NCI-H128 (cell line): ENCODE measurements at regions not wholly inside any gene's neighbourhood (a gene's known extent, or its start where the extent isn't known, plus 50 kb on each side); places are given as distances from the start of the nearest gene placed in this dataset.

ENCODE experiments used
- DNase-seq: peaks from one replicate; lab custom pipeline; 2025; ENCODE audit not compliant: unreplicated experiment; lab: John Stamatoyannopoulos, UW

DNA sequence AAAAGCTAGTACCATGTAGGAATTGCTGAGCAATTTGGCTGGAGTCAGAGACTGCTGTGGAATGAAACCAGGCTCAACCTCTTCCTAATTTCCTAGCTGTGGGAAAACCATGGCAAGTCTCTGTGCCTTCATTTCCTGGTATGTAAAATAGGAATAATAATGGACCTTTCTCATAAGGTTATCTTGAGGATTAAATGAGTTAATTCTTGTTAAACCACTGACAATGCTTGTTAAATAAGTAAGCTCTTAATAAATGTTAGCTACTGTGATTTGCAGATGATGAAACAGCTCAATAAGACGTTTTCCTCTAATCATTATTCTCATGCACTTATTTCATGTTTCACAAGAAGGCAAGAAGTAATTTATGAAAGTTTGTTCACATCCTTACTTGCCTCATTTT is 346.7 kb downstream of the RND3 start:
- DNase-seq, result no peak

DNA sequence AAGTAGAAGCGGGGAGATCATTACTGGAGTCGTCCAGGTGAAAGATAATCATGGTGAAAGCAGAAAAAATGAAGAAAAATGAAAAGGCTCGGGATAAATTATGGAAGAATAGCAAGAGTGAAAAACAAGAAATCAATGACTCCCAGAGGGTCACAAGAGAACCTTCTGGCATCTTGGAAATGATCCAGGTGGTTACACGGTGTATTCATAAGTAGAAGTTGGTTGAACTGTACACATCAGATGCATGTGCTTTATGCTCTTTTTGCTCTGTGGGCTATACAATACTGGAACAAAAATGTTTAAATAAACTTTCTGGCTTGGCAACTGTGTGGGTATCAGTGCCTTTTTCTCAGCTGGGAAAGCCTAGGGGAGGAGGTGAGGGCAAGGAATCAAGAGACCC is 348.9 kb downstream of the RND3 start:
- DNase-seq, result no peak

DNA sequence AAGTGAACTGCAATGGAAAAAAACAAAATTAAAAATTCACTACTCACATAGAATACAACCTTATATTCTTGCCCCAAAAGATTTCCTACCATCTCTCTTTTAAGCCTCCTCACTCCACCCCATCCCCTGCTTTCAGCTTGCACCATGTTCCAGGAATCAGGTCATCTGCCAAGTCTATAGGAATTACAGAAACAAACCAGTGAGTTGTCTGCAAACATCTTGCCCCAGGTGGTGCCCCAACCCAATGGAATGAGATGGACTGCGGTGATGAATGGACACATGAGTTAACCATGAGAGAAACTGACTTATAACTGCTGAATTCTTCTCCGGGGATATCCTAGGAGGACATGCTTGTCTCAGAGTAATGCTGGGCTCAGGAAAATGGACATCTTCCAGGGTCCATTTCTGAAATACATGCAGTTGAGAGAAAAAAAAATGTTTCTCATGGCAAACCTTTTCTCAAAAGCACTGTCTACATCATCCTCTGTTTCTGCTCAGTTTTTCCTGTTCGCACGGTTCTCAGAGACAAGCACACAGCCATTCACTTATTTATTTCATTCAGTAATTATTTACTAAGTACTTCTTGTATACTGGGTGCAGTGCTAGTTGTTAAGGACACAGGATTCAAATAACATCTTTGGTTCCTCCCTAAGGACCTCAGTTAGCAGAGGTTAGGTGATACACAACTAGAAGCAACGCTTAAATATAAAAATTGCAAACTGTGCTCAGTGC is 350.0 kb downstream of the RND3 start:
- no peak for DNase-seq

DNA sequence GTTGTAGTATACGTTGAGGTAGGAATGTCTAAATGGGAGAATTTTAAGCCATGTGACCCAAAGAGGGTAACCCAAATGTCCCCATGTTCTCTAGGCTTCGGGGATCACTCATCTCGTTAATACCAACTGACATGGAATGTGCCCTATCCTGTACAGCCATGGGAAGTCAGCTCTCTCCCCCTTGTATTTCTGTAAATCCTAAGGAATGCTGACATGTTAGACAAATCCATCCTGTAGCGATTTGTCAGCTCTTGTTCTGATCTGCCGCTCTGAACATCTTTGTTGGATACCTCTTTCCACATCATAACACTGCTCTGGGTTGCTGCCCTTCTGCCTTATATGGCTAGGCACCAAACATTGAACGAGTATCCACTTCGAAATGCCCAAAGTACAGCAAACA is 350.6 kb downstream of the RND3 start:
- DNase-seq, result no peak

DNA sequence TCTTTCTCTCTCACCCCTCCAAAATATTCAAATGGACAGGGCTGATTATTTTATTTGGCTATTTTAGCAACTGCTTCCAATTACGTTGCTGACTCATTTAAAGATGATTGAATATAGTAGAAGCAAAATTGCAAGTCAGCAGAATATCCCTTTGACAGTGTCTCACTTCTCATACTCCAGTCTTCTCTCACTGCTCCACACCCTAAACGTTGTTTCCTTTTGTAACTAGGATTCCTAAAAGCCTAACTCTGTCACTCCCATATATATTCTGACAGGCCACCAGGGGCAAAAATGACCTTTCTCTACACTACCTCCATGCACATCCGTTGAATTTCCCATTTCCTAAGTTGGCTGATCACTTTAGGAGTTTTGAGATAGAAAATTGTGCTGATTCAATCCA is 351.1 kb downstream of the RND3 start:
- no peak for DNase-seq

DNA sequence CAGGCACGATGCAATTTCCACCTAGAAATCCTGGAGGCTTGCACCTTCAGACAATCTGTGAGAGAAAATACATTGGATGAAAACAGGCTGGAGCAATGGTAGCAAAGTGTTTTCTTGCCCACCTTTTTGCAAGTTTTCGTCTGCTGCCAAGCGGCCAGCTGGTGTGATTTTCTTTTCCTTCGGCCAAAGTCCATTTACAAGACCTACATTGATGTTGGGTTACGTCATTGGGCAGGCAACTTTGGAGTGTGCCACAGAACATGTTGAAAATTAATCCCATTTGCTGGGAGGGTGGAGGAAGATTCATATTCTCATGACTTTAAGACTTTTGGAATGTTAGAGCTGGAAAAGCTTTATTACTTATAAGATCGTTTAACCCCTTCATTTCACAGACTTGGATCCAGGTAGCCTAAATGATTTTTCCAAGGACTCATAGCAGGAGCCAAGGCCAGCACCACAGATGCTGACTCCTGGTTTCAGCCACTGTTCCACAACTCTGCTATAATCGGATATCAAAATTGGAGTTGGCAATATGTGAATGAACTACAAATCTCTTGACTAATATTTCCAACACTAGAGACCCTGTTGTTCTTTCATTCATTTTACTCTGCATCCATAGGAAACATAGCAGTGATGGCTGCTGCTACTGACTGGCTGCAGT is 352.1 kb downstream of the RND3 start:
- DNase-seq, result no peak

DNA sequence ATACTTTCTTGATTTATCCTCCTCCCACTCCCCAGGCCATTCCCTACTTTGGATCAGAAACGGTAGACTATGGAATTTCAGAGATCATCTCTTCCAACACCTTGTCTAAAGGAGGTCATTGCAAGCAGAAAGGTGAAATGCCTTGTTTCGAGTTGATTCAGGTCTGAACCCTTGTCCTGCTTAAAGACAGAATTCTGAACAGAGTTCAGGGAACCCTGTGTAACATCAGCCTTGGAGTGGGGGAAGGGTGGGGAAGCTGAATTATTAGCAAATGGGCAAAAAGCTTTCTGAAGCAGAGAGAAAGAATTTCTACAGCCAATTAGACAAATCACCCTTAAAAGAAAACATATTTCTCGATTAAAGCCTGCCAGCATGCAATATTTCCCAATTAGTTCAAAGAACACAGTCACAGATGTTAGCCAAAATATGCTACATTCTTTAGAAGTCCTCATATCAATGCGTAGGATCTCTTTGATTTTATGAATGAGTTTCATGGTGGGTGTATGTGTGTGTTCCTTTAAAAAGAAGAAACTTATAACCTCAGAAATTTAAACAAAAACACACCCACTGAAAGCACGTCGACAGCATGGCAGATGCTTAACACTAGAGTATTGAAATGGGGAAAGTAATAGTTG is 353.1 kb downstream of the RND3 start:
- no peak for DNase-seq

DNA sequence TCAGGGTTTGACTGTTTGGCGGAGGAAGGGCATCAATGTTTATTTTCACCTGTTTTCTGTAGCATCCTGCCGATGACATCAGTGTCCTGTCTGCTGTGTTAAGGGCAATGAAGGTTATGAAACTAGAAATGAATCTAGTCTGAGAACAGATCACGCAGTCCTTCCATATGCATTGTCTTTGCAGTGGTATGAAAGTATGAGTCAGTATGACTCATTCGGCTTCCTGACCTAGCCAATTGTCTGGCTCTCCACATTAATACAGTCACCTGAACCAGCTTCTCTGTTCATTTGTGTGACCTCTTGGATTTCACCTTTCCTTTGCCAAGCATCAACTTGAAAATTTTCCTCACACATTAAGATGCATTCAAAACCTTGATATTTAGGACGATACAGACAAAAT is 353.8 kb downstream of the RND3 start:
- DNase-seq, result no peak

DNA sequence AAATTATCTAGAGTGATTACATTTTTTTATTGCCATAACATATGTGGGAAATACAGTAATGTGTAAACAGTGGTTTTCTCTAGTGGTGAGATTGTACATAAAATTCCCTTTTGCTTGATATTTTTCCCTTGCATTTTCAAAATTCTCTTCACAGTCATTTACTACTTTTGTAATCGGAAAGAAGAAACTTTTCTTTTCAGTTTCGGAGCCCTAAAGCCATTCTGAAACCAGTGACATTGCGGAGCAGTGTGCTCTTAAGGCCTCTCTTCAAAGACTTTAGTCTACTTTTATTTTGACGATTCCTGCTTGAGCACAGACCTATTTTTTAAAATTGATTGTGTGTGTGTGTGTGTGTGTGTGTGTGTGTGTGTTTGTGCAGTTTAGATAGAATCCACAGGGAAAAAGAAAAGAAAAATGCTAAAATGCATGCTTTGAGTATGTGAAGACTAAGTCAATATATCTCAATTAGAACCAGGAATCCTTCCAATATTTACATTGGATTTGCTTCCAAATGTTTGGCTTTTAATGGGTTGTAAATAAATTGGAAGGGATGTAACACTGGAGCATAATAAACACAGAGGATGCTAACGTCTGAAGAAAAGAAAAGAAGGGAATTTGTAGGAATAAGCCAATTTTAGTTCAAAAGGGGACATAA is 357.4 kb downstream of the RND3 start:
- no peak for DNase-seq

DNA sequence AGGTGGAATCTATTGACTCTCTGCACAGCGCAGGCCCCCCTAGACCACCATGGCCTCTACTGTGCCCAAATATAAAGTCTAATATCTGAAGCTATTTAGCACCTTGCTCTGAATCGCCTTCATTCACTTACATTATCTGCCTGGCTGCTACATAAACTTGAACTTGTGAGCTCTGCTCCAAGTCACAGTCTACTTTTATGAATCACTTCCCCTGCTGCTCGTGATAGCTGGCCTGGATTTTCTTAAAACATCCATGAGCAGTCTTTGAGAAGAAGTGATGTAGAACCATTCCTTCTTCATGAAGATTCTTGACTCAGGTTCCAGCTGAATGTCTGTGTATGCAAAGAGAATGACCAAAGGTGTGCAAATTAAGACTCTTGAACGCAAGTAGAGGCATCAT is 359.5 kb downstream of the RND3 start:
- no peak for DNase-seq

DNA sequence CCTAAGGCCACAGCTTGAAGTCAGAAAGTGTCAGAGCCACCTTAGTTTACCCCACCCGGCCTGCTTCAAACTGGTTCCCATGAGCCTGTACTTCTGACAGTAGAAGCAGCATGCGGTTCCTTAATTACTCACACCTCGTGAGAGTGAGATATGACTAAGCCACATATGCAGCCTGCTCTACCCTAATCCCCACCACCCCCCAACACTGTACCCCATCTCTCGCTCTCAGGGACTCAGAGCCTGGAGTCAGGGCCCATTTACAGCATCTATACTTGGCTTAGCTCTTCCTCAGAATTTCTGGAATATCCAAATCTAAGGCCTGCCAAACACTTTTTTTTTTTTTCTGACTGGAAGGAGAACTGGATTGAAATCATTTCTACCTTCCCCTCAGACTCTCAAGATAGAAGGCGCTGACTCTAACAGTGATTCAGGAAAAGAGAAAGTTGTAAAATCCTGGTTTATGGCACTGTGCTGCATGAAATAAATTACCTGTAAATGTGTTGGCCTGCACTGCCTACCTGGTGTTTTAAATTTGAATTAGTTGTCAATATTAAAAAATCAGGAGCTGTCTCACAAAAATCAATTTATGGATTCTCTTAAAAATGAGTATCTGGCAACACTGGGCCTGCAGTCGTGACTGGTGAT is 360.0 kb downstream of the RND3 start:
- DNase-seq, result no peak

DNA sequence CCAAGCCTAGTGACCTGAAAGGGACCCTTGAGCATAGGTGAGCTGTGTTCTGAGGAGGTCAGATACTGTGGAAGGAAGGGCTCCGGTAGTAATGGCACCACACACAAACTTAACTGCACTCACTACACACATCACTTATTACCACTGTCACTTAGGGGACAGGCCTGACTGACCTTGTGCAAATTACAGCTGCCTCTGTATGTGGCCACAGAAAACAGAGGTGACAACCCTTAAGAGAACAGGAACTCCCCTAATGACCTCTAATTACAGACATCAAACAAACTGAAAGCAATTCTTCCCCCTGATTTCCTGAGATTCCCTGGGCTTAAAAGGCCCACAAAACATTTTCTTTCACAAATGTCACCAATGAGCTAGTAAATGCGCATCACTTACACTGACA is 360.6 kb downstream of the RND3 start:
- DNase-seq, result no peak

DNA sequence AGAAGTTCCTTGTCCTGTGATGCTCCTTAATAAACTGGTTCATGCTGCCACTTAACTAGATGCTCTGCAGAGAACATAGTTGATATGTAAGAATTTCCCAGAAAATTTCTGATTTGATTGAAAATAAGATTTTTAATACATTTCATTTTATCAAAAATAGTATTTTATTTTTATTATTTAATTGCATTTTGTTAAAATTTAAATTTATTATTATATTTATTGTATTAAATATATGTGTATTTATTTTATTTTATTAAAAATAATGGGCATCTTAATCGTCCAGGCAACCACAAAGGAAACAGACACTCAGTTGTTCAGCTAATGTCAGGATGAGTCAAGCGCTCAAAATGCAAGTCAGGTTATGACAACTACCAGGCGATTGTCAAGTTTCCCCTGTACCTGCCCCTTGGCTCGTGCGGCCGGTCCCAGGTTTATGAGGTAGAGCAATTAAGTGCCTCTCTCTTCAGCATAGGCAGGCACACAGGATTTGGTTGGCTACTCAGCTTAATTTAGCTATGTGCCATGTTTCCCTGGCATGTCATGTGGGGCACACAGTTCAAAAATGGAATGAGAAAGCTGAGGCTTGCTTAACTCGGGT is 361.2 kb downstream of the RND3 start:
- no peak for DNase-seq

DNA sequence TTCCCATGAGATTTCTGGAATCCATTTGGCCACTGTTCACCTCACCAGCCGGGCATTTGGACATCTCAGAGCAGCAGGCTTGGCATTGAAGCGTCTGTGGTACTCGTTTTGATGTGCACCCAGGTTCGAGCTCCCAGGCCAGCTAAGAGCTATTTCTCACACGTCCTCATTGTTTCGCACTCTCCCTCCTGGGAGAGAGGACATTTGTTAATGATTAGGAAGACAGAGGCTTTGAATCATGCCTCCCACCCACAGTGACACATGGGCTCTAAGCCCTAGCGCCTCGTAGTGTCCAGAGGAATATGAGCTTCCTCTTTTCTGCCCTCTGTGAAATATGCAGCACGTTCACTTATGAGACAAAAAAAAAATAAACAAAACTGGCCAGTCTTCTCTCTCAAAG is 361.8 kb downstream of the RND3 start:
- no peak for DNase-seq

DNA sequence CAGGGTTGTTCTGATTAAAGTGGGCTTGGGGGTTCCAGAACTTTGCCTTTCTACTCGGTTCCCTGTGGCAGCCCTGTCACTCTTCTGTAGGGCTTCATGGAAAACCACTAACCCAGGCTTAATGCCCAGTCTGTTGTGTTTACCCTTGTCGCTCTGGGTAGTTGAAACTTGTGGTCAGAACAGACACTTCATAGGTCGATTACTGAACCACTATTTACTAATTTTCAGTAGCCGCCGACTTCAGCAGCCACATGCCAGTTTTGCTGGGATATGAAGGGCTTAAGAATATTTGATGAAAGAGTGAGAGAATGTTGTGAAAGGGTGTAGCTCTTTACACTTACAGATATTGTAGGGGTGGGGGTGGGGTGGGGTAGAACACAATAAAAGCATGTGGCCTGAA is 362.3 kb downstream of the RND3 start:
- DNase-seq, result no peak

DNA sequence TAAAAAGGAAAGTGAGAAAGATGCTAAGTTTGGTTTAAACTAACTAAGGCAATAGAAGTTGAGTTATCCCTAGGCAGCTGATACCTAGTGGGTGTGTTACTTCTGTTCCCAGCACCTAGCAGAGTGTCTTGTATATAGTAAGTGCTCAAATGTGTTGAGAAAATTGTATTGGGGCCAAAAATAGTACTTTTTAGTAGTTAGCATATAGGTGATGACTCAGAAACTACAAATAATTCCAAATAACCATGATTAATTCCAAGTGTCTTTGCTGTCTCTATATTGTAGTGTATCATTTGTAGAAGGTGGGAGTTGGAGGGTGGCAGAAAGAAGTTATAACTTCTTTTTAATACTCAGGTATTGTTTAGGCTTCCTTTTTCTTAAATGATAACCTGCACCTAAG is 362.7 kb downstream of the RND3 start:
- no peak for DNase-seq

DNA sequence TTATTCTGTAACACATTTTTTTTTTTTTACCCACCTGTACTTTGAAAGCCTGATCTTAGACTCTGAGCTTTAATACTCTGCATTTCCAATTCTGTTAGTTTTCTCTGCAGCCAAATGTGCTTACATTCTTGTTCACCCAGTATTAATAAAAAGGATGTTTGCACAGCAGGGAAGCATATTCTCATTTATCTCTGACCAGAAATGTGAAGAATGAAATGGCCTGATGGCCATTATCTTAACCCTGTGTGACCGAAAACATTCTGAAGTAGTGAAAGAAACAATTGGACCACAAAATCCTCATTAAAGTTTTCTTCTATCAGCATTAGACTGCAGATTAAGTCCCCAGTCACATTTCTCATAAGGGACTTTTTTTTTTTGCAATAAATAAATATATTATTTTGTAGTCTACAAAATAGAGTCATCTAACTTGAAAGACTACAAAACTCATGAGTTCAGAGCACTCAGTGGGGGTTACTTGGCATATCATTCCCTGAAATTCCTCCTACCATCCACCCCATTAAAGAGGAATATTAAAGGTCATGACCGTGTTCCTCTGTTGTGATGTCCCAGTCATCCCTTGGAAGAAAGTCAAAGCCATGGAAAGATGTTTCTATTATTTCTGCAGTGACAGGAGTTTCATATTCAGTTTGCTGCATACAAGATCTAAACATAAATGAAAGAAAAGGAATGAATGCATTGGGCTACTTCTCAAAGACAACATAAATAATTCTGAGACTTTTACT is 364.4 kb downstream of the RND3 start:
- no peak for DNase-seq

DNA sequence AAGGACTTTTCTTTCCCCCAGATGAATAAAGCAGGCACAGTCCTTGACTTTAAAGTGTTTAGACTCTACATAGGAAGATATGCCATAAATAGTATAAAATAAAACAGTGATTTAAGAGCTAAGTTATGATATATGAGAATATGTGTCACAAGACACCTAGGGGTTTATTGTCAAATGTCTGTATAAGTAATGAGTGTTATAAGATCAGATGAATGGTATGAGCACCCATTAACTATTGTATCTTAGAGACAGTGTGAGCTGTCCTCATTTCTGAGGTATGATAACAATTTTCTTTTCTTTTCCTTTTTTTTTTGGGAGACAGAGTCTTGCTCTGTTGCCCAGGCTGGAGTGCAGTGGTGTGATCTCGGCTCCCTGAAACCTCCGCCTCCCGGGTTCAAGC is 365.3 kb downstream of the RND3 start:
- DNase-seq, result no peak

DNA sequence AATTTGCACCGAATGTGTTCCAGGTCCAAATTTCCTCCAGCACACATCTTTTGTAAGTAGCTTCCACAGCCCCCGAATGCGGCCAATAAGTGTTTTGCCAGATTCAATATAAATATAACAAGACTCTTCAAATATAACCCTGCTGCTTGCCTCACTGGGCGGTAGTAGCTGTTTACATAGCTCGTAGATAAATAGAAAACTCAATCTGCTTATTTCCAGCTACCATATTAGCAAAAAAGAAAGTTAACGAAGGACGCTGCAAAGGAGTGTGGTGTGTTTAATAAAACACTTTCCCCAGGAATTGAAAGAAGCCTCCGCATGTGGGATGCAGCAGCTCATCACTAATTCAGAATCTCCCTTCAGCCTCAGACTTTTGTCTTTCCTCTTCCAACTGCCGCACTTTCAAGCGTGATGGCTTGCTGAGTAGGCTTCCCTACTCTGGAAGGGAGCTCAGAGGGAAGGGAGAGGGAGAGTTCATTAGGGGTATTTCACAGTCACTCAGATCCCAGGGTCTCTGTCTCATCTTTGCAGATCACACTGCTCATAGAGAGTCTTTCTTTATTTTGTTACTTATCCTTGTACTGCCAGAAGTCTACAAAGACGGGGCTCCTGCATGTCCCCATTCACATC is 367.0 kb downstream of the RND3 start:
- DNase-seq, result no peak

DNA sequence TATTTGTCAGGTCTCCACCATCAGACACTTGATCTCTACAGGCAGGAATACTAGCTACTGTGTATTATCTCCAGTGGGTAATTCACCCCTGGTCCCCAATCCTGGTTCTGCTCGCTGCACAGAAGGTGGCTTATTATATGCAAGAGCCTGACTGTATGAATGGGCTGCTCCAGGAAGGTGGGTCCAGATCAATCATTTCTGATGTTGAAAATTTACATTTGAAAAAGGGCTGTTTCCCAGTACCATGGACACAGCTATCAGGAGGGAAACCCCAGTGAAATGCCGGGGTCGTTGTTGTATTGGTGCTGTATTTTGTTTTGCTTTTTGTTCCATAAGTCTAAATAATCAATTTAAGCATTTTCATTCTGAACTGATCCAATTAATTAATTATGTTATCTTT is 367.6 kb downstream of the RND3 start:
- no peak for DNase-seq
